DOHH2 (cell line): ENCODE measurements at regions not wholly inside any gene's neighbourhood (a gene's known extent, or its start where the extent isn't known, plus 50 kb on each side); places are given as distances from the start of the nearest gene placed in this dataset.

Source experiments
- H3F3A ChIP-seq: fragments of 200-600 bp; sonication (generic), shearing (Covaris generic); 2 replicates; pipeline ENCODE4 v1.6.0; 2016; ENCODE audit warnings: antibody characterized with exemption, mild to moderate bottlenecking; ENCODE audit not compliant: control insufficient read depth, insufficient read depth
- H3K27ac ChIP-seq: fragments of 200-600 bp; sonication (generic); 2 replicates; pipeline ENCODE4 v1.5.1; 2014; ENCODE audit warnings: low read depth, mild to moderate bottlenecking, low read length, moderate library complexity
- H3K27me3 ChIP-seq: fragments of 200-600 bp; sonication (generic); 2 replicates; pipeline ENCODE4 v1.6.1; 2014; ENCODE audit warnings: mild to moderate bottlenecking, low read length, mixed read lengths; ENCODE audit not compliant: control insufficient read depth
- H3K36me3 ChIP-seq: fragments of 200-600 bp; sonication (generic); 2 replicates; pipeline ENCODE4 v1.6.1; 2014; ENCODE audit warnings: mild to moderate bottlenecking, low read length, moderate library complexity, mixed read lengths; ENCODE audit not compliant: control insufficient read depth
- H3K4me1 ChIP-seq: fragments of 200-600 bp; sonication (generic); 2 replicates; pipeline ENCODE4 v1.6.1; 2014; ENCODE audit warnings: mild to moderate bottlenecking, low read length, mixed read lengths; ENCODE audit not compliant: control insufficient read depth
- H3K4me2 ChIP-seq: fragments of 200-600 bp; sonication (generic); 2 replicates; pipeline ENCODE4 v1.6.0; 2014; ENCODE audit warnings: mild to moderate bottlenecking, low read length, moderate library complexity
- H3K4me3 ChIP-seq: fragments of 200-600 bp; sonication (generic); 2 replicates; pipeline ENCODE4 v1.5.1; 2014; ENCODE audit warnings: mild to moderate bottlenecking, low read length, mixed read lengths
- H3K79me2 ChIP-seq: fragments of 200-600 bp; sonication (generic); 2 replicates; pipeline ENCODE4 v1.6.1; 2014; ENCODE audit warnings: mild to moderate bottlenecking, low read length, mixed read lengths; ENCODE audit not compliant: control insufficient read depth
- H3K9me2 ChIP-seq: fragments of 200-600 bp; sonication (generic); replicated peaks from 2 replicates; pipeline ENCODE4 v1.6.1; 2014; ENCODE audit warnings: mild to moderate bottlenecking, low read length, mixed read lengths; ENCODE audit not compliant: control insufficient read depth
- H3K9me3 ChIP-seq: fragments of 200-600 bp; sonication (generic); 2 replicates; pipeline ENCODE4 v1.6.1; 2014; ENCODE audit warnings: antibody characterized with exemption, low read length, mixed read lengths; ENCODE audit not compliant: control insufficient read depth, insufficient read depth
- H4K20me1 ChIP-seq: fragments of 200-600 bp; sonication (generic); 2 replicates; pipeline ENCODE4 v1.6.0; 2014; ENCODE audit warnings: low read depth, mild to moderate bottlenecking, antibody characterized with exemption, low read length, moderate library complexity; ENCODE audit not compliant: control insufficient read depth, insufficient read depth
- CTCF ChIP-seq: fragments of 200-600 bp; sonication (generic); IDR thresholded peaks from one replicate; pipeline ENCODE4 v1.5.1; 2014; ENCODE audit warnings: antibody characterized with exemption, mild to moderate bottlenecking, low read depth, low read length; ENCODE audit not compliant: poor library complexity, severe bottlenecking
- EZH2phosphoT487 ChIP-seq: fragments of 200-600 bp; sonication (generic); IDR thresholded peaks from 2 replicates; pipeline ENCODE4 v1.6.1; 2017; ENCODE audit warnings: borderline replicate concordance, mild to moderate bottlenecking, antibody characterized with exemption, low read length, moderate library complexity, mixed read lengths

GRCh38 chr11:104614961-104615360, 283.3 kb downstream of the CASP12 start:
- no peaks in the 10 kb centered on the region for H3K27me3 ChIP-seq
- H3K4me2 ChIP-seq: no peak overlapping the region
- no peaks in the 10 kb centered on the region for H3K79me2 ChIP-seq
- no peaks in the 10 kb centered on the region for H3K36me3 ChIP-seq
- H3K4me1 ChIP-seq: no peaks in the 10 kb centered on the region
- no peak overlapping the region for H3K4me3 ChIP-seq
- H3K27ac ChIP-seq: no peak overlapping the region
- TF ChIP-seq CTCF: no peak
- TF ChIP-seq EZH2phosphoT487: no peak
- H4K20me1 ChIP-seq: no peaks in the 10 kb centered on the region
- H3K9me3 ChIP-seq: no peaks in the 10 kb centered on the region
- H3K9me2 ChIP-seq: no peaks in the 10 kb centered on the region
- H3F3A ChIP-seq: no peaks in the 10 kb centered on the region

GRCh38 chr11:104614117-104614680, 284.1 kb downstream of the CASP12 start:
- H3K79me2 ChIP-seq: no peaks in the 10 kb centered on the region
- no peaks in the 10 kb centered on the region for H3K4me1 ChIP-seq
- H3K27ac ChIP-seq: no peak overlapping the region
- TF ChIP-seq CTCF (no peak), EZH2phosphoT487 (no peak)
- no peaks in the 10 kb centered on the region for H3K36me3 ChIP-seq
- H4K20me1 ChIP-seq: no peaks in the 10 kb centered on the region
- H3K27me3 ChIP-seq: no peaks in the 10 kb centered on the region
- no peak overlapping the region for H3K4me3 ChIP-seq
- H3K9me3 ChIP-seq: no peaks in the 10 kb centered on the region
- no peaks in the 10 kb centered on the region for H3K9me2 ChIP-seq
- H3F3A ChIP-seq: no peaks in the 10 kb centered on the region
- no peak overlapping the region for H3K4me2 ChIP-seq

- Histone ChIP-seq H3K4me3 (no peak overlapping the region), H3K79me2 (no peaks in the 10 kb centered on the region), H3F3A (no peaks in the 10 kb centered on the region), H3K27me3 (no peaks in the 10 kb centered on the region), H4K20me1 (no peaks in the 10 kb centered on the region), H3K36me3 (no peaks in the 10 kb centered on the region), H3K9me3 (no peaks in the 10 kb centered on the region), H3K9me2 (no peaks in the 10 kb centered on the region), H3K27ac (no peak overlapping the region), H3K4me1 (no peaks in the 10 kb centered on the region), H3K4me2 (no peak overlapping the region)
- no peak for TF ChIP-seq EZH2phosphoT487
- no peak for TF ChIP-seq CTCF
These were observed 287.6 kb downstream of the CASP12 start for GRCh38 chr11:104610635-104611034.
